Activated T-cell treated with anti-CD3 and anti-CD28 coated beads, Interleukin-2, amount 50 U/mL, for 1 hour (primary cell): ENCODE measurements at regions not wholly inside any gene's neighbourhood (a gene's known extent, or its start where the extent isn't known, plus 50 kb on each side); places are given as distances from the start of the nearest gene placed in this dataset.

ENCODE experiments used
- DNase-seq: peaks from one replicate; pipeline ENCODE4 v3.0.0-alpha.2; 2020

DNA sequence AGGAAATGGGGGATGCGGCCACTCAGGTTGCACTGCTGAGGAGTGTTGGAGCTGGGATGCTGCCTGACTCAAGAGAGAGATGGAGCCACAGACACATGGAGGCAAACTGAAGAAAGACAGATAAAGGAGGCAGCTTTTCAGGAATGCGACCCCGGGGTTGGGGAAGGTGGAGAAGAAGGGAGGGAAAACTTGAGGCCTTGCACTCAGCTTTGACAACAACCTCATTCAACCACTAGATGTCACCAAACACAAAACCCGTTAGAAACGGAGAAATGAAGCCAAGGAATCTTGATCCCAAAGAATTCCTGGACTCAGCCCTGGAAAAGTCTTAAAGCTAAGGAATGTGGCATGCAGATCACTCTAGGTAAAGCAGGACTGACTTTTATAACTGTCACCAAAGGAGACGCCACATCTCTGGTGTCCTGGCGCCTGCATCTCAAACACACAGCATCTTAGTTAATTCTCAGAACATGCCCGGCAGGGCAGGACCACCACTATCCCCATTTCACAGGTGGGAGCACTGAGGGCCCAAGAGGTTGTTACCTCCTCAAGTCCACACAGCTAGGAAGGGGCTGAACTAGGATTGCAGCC is 59.6 kb upstream of the LMCD1 start:
- DNase-seq = no peak

DNA sequence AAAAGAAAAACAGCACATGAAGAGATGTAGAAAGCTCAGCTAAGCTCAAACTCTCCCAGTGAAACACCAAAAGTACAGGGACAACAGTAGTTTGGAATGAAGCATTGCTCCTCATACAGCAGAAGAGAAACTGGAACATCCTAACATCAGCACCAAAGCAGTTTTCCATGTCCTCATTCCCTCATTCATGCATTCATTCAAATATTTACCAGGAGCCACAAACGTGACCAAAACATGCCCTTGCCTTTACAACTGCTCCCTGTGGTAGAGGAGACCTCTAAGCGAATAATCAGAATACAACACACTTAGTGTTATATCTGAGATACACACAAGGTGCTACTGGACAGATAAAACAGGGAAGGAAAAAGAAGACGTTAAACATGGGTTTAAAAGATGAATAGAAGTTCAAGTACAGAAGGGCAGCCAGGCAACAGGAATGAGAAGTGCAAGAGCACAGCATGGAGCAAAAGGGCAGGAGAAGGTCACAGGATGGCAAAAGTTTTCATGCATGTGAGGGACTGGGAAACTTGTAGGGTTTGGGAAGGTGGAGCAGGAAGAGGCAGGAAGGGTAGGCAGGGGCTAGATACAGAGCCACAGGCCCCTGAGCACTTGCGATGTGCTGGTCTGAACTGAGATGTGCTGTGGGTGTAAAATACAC is 58.5 kb upstream of the LMCD1 start:
- no peak for DNase-seq

DNA sequence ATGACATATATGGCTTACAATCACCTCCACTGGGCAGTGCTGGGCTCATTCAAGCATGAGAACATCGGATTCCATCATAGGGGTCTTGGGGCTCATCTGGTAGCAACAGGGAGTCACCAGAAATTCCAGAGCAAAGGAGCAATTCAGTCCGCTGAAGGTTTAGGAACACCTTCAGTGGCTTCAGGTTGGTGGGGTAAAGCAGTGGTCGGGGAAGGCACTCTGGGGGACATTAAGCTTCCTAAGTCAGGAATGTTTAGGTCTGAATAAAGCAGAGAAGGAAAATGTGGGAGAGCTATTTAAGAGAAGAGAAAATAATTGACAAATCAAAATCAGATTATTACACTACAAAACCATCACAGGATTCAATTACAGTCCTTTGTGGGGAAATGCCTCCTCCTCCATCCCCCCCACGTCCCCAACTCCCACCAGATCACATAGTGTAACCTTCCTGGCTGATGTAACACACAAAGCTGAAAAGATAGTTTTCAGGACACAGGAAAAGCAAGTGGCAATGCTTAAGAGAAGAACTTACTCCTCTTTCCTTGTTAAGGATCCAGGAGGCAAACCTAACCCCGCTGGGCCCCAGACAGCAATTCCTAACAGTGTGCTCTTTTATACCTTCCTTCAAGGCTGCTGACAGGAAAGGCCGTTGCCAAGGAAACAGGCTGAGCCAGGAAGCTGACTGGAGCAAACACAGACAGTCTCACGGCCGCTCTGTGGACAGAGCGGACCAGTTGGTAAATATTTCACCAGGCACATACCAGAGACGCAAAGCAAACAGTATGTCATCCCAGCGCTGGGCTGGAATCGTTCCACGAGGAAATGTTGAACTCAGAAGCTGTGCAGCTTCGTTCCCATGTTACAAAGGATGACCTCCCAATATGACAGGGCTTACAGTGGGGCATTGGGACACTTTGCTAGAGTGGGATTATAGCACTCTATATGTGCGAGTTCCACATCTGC is 57.5 kb upstream of the LMCD1 start:
- DNase-seq = no peak

DNA sequence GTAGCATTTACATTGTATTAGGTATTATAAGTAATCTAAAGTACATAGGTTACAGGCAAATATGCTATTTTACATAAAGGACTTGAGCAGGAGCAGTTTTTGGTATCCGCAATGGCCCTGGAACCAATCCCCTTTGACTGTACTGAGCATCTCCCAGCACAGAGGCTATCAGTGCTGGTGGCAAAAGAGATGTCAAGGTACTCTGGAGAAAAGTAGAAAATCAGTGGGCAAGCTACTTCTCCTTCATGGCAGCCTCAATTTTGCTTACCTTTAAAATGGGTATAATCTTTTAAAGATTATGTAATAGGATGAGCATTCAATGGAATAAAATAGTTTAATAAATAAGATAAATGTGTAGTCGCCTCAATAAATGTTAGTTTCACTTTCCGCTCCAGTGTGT is 56.7 kb upstream of the LMCD1 start:
- DNase-seq = no peak

DNA sequence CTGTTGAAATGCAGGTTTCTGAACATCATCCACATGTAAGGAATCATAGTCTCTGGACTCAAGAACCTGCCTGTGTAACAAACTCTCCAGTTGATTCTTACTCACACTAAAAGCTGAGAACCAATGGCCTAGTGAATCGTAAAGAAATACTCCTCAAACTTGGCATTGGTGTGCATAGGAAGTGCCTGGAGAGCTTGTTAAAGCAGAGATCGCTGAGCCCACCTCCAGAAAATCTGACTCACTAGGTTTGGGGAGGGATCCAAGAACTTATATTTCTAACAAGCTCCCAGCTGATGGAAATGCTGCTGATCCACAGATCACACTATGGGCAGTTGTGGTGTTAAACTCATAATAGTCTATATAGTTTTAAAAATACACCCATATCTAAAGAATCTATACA is 55.8 kb upstream of the LMCD1 start:
- no peak for DNase-seq

DNA sequence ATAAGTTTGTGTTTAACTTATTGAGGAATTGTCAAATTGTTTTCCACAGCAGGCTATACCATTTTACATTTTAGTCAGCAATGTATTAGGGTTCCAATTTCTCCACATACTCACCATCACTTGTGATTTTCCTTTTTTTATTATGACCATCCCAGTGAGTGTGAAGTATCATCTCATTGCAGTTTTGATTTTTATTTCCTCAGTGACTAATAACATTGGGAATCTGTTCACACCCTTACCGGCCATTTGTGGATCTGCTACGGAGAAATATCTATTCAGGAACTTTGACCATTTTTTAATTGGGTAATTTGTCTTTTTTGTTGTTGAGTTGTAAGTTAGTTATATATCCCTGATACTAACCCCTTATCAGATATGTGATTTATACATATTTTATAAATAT is 54.8 kb upstream of the LMCD1 start:
- no peak for DNase-seq

DNA sequence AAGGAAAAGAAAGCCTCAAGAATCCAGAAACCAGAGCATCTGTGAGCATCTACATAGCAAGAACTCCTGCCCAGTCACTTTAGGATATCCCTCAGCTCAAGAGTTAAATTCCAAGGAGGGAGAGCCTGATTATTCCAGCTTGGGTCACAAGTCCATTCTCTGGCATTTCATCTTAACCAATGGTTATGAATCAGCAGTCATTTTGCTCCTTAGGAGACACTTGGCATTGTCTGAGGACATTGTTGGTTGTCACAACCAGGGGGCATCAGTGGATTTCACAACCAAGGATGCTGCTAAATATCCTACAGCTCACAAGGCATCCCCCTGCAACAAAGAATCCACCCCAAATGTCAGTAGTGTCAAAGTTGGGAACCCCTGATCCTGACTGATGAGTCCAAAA is 51.0 kb upstream of the LMCD1 start:
- no peak for DNase-seq

DNA sequence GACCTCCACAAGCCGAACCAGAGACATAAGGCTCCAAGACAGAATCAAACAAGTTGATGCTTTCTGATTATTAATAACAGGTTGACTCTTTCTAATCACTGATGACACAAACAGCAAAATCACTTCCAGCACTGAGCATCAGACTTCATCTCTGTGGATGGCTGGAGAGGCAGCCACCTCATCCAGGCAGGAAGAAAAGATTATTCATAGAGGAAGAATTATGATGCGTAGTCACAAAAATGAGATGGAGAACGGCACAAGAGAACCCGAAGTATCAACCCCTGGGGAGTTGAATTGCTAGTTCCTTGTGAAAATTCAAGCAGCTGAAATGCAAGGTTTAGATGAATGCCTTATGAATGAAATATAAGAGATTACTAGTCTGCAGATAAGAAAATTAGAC is 49.9 kb upstream of the LMCD1 start:
- no peak for DNase-seq
